ENCODE measurements at regions not wholly inside any gene's neighbourhood (a gene's known extent, or its start where the extent isn't known, plus 50 kb on each side); places are given as distances from the start of the nearest gene placed in this dataset.

- no peak overlapping the region for H3K27ac Mint-ChIP-seq
- H3K36me3 Mint-ChIP-seq, result no peaks in the 10 kb centered on the region
- no peaks in the 10 kb centered on the region for H3K9me3 Mint-ChIP-seq
- H3K4me3 Mint-ChIP-seq, result no peak overlapping the region
- CTCF ChIA-PET, result no interaction called here
- peaks cover 27% of the 10 kb centered on the region for H3K27me3 Mint-ChIP-seq
- DNase-seq, result no peak
- H3K4me1 Mint-ChIP-seq, result no peaks in the 10 kb centered on the region
Observed at GRCh38 chr17:79255456-79255855, 180.8 kb downstream of the ENGASE start.

- H3K27ac Mint-ChIP-seq, result no peak overlapping the region
- peaks cover 27% of the 10 kb centered on the region for H3K27me3 Mint-ChIP-seq
- DNase-seq, result no peak
- H3K4me1 Mint-ChIP-seq, result no peaks in the 10 kb centered on the region
- no peaks in the 10 kb centered on the region for H3K9me3 Mint-ChIP-seq
- H3K36me3 Mint-ChIP-seq, result no peaks in the 10 kb centered on the region
- no peak overlapping the region for H3K4me3 Mint-ChIP-seq
- CTCF ChIA-PET, result no interaction called here
Observed at GRCh38 chr17:79255046-79255445, 180.4 kb downstream of the ENGASE start.

GRCh38 chr17:79252886-79253285 is 178.3 kb downstream of the ENGASE start:
- DNase-seq, result no peak
- Mint-ChIP-seq H3K27me3 (peaks cover 33% of the 10 kb centered on the region), H3K36me3 (no peaks in the 10 kb centered on the region), H3K9me3 (no peaks in the 10 kb centered on the region), H3K4me1 (no peaks in the 10 kb centered on the region), H3K27ac (no peak overlapping the region), H3K4me3 (no peak overlapping the region)
- CTCF ChIA-PET, result no interaction called here

GRCh38 chr17:79251824-79252223 is 177.2 kb downstream of the ENGASE start:
- CTCF ChIA-PET, result no interaction called here
- no peak overlapping the region for H3K4me3 Mint-ChIP-seq

GRCh38 chr17:79249929-79250521 is 175.4 kb downstream of the ENGASE start:
- Mint-ChIP-seq H3K4me1 (no peaks in the 10 kb centered on the region), H3K36me3 (no peaks in the 10 kb centered on the region), H3K27me3 (peaks cover 26% of the 10 kb centered on the region), H3K27ac (no peak overlapping the region), H3K4me3 (no peak overlapping the region), H3K9me3 (no peaks in the 10 kb centered on the region)
- CTCF ChIA-PET, result no interaction called here
- DNase-seq, result no peak

More at GRCh38 chr17:79251824-79252223, 177.2 kb downstream of the ENGASE start:
- DNase-seq, result no peak
- Mint-ChIP-seq H3K36me3 (no peaks in the 10 kb centered on the region), H3K9me3 (no peaks in the 10 kb centered on the region), H3K27me3 (peaks cover 28% of the 10 kb centered on the region), H3K4me1 (no peaks in the 10 kb centered on the region), H3K27ac (no peak overlapping the region)

GRCh38 chr17:79248843-79249493 is 174.3 kb downstream of the ENGASE start:
- Mint-ChIP-seq H3K36me3 (no peaks in the 10 kb centered on the region), H3K4me3 (no peak overlapping the region), H3K27ac (no peak overlapping the region), H3K4me1 (no peaks in the 10 kb centered on the region), H3K27me3 (peaks cover 26% of the 10 kb centered on the region), H3K9me3 (no peaks in the 10 kb centered on the region)
- no peak for DNase-seq
- CTCF ChIA-PET, result no interaction called here

- H3K9me3 Mint-ChIP-seq, result no peaks in the 10 kb centered on the region
- no peak overlapping the region for H3K4me3 Mint-ChIP-seq
- H3K27ac Mint-ChIP-seq, result no peak overlapping the region
- H3K36me3 Mint-ChIP-seq, result no peaks in the 10 kb centered on the region
- H3K27me3 Mint-ChIP-seq, result peaks cover 17% of the 10 kb centered on the region
- H3K4me1 Mint-ChIP-seq, result no peaks in the 10 kb centered on the region
- no peak for DNase-seq
- CTCF ChIA-PET, result no interaction called here
Observed at GRCh38 chr17:79246225-79247190, 171.9 kb downstream of the ENGASE start.

- no peak for DNase-seq
- no peaks in the 10 kb centered on the region for H3K9me3 Mint-ChIP-seq
- no peaks in the 10 kb centered on the region for H3K4me1 Mint-ChIP-seq
- CTCF ChIA-PET, result no interaction called here
- H3K36me3 Mint-ChIP-seq, result no peaks in the 10 kb centered on the region
- no peak overlapping the region for H3K4me3 Mint-ChIP-seq
- peaks cover 19% of the 10 kb centered on the region for H3K27me3 Mint-ChIP-seq
- H3K27ac Mint-ChIP-seq, result no peak overlapping the region
Observed at GRCh38 chr17:79244665-79245064, 170.0 kb downstream of the ENGASE start.

- H3K9me3 Mint-ChIP-seq, result no peaks in the 10 kb centered on the region
- H3K4me3 Mint-ChIP-seq, result no peak overlapping the region
- no peaks in the 10 kb centered on the region for H3K4me1 Mint-ChIP-seq
- peaks cover 14% of the 10 kb centered on the region for H3K27me3 Mint-ChIP-seq
- no peak overlapping the region for H3K27ac Mint-ChIP-seq
- CTCF ChIA-PET, result no interaction called here
- no peak for DNase-seq
- no peaks in the 10 kb centered on the region for H3K36me3 Mint-ChIP-seq
Observed at GRCh38 chr17:79243996-79244395, 169.4 kb downstream of the ENGASE start.

GRCh38 chr17:79243603-79243990 is 169.0 kb downstream of the ENGASE start:
- no peak for DNase-seq
- Mint-ChIP-seq H3K4me1 (no peaks in the 10 kb centered on the region), H3K4me3 (no peak overlapping the region), H3K27me3 (peaks cover 15% of the 10 kb centered on the region), H3K27ac (no peak overlapping the region), H3K36me3 (no peaks in the 10 kb centered on the region), H3K9me3 (no peaks in the 10 kb centered on the region)
- CTCF ChIA-PET, result no interaction called here

- Mint-ChIP-seq H3K4me3 (no peak overlapping the region), H3K27me3 (peaks cover 19% of the 10 kb centered on the region), H3K4me1 (no peaks in the 10 kb centered on the region), H3K27ac (no peak overlapping the region), H3K36me3 (no peaks in the 10 kb centered on the region), H3K9me3 (no peaks in the 10 kb centered on the region)
- DNase-seq, result no peak
- CTCF ChIA-PET, result no interaction called here
Observed at GRCh38 chr17:79242873-79243602, 168.4 kb downstream of the ENGASE start.

- H3K27me3 Mint-ChIP-seq, result peaks cover 19% of the 10 kb centered on the region
- H3K4me1 Mint-ChIP-seq, result no peaks in the 10 kb centered on the region
- H3K4me3 Mint-ChIP-seq, result no peak overlapping the region
- no peak for DNase-seq
- no peaks in the 10 kb centered on the region for H3K9me3 Mint-ChIP-seq
- CTCF ChIA-PET, result no interaction called here
- H3K27ac Mint-ChIP-seq, result no peak overlapping the region
- no peaks in the 10 kb centered on the region for H3K36me3 Mint-ChIP-seq
Observed at GRCh38 chr17:79242393-79242792, 167.8 kb downstream of the ENGASE start.

- Mint-ChIP-seq H3K4me3 (no peak overlapping the region), H3K36me3 (no peaks in the 10 kb centered on the region), H3K27ac (no peak overlapping the region), H3K27me3 (peaks cover 19% of the 10 kb centered on the region), H3K9me3 (no peaks in the 10 kb centered on the region), H3K4me1 (no peaks in the 10 kb centered on the region)
- no peak for DNase-seq
- CTCF ChIA-PET, result no interaction called here
Observed at GRCh38 chr17:79241616-79242015, 167.0 kb downstream of the ENGASE start.

- Mint-ChIP-seq H3K4me1 (no peaks in the 10 kb centered on the region), H3K27ac (no peak overlapping the region), H3K27me3 (peaks cover 23% of the 10 kb centered on the region)
Observed at GRCh38 chr17:79239205-79239604, 164.6 kb downstream of the ENGASE start.

More at GRCh38 chr17:79239205-79239604, 164.6 kb downstream of the ENGASE start:
- no peak for DNase-seq
- Mint-ChIP-seq H3K9me3 (no peaks in the 10 kb centered on the region), H3K4me3 (no peak overlapping the region), H3K36me3 (no peaks in the 10 kb centered on the region)
- CTCF ChIA-PET, result no interaction called here
